ENCODE measurements at regions not wholly inside any gene's neighbourhood (a gene's known extent, or its start where the extent isn't known, plus 50 kb on each side); places are given as distances from the start of the nearest gene placed in this dataset.
"Not testable (repeated sequence)": the region's sequence is repeated elsewhere in the genome, so short reads cannot be mapped to it uniquely, and the experiment has no call there.

DNA sequence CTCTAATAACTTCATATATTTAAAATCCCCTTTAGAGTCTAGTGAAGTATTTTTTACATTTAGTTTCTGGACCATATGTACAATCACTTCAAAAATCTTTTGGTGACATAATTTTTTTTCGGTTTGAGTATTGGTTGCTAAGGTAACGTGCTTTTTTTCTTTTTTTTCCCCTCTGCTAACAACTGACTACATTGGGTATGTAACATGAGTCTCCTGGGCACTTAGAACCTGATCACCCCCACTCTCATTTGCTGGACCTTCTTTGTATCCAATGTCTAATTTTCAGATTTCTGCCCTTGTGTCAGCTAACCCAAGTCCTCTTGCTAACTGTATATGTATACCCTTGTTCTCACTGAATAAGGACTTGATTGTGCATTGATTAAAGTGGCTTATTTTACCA is 592.9 kb upstream of the FLRT2 start:
- no peak for ATAC-seq
- no peaks in the 10 kb centered on the region for H3K36me3 ChIP-seq
- no peak overlapping the region for H3K27ac ChIP-seq
- H3K4me1 ChIP-seq: no peaks in the 10 kb centered on the region
- TF ChIP-seq, protein P1, sequence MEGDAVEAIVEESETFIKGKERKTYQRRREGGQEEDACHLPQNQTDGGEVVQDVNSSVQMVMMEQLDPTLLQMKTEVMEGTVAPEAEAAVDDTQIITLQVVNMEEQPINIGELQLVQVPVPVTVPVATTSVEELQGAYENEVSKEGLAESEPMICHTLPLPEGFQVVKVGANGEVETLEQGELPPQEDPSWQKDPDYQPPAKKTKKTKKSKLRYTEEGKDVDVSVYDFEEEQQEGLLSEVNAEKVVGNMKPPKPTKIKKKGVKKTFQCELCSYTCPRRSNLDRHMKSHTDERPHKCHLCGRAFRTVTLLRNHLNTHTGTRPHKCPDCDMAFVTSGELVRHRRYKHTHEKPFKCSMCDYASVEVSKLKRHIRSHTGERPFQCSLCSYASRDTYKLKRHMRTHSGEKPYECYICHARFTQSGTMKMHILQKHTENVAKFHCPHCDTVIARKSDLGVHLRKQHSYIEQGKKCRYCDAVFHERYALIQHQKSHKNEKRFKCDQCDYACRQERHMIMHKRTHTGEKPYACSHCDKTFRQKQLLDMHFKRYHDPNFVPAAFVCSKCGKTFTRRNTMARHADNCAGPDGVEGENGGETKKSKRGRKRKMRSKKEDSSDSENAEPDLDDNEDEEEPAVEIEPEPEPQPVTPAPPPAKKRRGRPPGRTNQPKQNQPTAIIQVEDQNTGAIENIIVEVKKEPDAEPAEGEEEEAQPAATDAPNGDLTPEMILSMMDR (IDR thresholded peaks at IDR 0.05): no peak
- no peak for DNase-seq
- no peaks in the 10 kb centered on the region for H3K27me3 ChIP-seq
- H3K4me3 ChIP-seq: no peak overlapping the region
- intact Hi-C loops (cut with DNase I): no loop called here
- no peaks in the 10 kb centered on the region for H3K9me3 ChIP-seq

DNA sequence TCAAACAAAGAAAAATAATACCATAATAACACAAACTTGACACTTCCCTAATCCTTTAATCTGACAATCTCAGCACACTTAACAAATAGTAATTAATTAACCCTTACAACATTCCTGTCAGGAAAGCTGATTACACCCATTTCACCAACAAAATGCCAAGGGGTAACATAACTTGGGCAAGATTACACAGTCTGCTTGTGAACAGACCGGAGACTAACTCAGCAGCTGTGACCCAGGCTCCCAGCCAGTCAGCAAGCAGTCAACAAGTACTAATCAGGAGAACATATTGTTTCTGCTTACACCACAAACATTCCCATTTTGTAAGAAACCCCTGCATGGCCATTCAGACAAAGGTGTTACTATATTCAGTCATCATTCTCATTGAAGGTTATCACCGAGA is 592.5 kb upstream of the FLRT2 start:
- Histone ChIP-seq H3K9me3 (no peaks in the 10 kb centered on the region), H3K36me3 (no peaks in the 10 kb centered on the region), H3K4me1 (no peaks in the 10 kb centered on the region), H3K4me3 (no peak overlapping the region), H3K27me3 (no peaks in the 10 kb centered on the region), H3K27ac (no peak overlapping the region)
- ATAC-seq (no peak), DNase-seq (no peak)
- TF ChIP-seq, protein P1 (IDR thresholded peaks at IDR 0.05): no peak
- intact Hi-C loops (cut with DNase I): no loop called here

DNA sequence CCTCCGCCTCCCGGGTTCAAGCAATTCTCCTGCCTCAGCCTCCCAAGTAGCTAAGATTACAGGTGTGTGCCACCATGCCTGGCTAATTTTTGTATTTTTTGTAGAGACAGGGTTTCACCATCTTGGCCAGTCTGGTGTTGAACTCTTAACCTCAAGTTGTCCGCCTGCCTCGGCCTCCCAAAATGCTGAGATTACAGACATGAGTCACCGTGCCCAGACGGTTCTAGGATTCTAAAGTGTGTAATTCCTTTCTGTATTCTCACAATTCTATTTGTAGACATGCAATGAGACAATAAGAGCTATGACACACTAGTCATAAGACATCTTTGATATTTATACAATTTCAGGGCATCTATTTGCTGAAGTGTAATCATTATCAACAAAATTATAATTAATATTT is 585.0 kb upstream of the FLRT2 start:
- DNase-seq; intact Hi-C loops (cut with DNase I): not testable (repeated sequence)

DNA sequence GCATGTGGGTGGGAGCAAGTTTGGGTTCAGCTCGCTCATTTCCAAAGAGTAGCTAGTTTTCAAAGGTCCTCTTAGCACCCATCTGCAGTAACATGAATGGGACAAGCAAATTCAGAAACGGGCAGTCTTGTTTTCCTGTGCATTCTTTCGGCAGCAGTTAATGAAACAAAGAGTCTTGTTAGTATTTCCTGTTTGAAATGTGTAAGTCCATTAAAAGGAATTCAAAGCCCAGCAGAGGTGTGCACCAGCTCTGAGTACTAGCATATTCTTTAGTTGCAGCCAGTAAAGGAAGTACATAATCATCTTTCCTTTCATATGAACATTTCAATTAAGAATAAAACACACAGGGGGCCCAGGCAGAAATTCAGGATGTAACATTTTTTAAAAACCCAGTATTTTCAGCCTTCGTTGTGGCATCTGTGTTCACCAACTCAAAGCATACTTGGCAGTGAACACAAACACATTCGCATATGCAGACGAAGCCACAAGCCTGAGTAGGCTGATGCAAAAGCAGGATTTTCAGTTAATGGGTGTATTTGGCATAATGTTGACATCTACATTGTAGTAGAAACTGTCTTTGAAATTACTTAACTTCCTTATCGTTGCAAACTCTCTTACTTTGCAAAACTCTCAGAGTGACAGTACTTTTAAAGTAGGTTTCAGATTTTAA is 570.0 kb upstream of the FLRT2 start:
- H3K9me3 ChIP-seq: no peaks in the 10 kb centered on the region
- H3K27me3 ChIP-seq: no peaks in the 10 kb centered on the region
- TF ChIP-seq, protein P1 (IDR thresholded peaks at IDR 0.05): no peak
- ATAC-seq (no peak), DNase-seq (no peak)
- H3K36me3 ChIP-seq: no peaks in the 10 kb centered on the region
- H3K4me3 ChIP-seq: no peak overlapping the region
- H3K27ac ChIP-seq: no peak overlapping the region
- no peaks in the 10 kb centered on the region for H3K4me1 ChIP-seq
- intact Hi-C loops (cut with DNase I): no loop called here

More for the DNA sequence above, 585.0 kb upstream of the FLRT2 start:
- H3K27ac ChIP-seq, H3K27me3 ChIP-seq, H3K36me3 ChIP-seq, H3K4me1 ChIP-seq, ATAC-seq, H3K9me3 ChIP-seq, H3K4me3 ChIP-seq: not testable (repeated sequence)

DNA sequence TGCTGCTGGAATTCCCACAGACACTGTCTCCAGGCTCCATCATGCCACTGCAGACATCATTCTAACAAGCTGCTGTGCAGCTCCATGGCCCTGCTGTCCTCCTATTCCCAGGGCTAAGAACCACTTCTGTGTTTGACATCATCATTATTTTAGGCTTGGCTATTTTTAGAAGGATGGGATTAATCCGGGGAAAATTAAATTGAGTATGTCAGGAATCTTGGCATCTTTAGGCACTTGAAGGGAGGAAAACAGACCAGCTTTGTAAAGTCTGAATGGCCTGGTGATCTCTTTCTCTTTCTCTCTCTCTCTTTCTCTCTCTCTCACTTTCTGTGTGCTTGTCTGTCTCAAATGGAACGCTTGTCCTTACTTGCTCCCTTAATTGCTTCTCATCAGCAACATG is 568.3 kb upstream of the FLRT2 start:
- intact Hi-C loops (cut with DNase I): no loop called here
- Histone ChIP-seq H3K27me3 (no peaks in the 10 kb centered on the region), H3K4me3 (no peak overlapping the region), H3K36me3 (no peaks in the 10 kb centered on the region), H3K27ac (no peak overlapping the region), H3K4me1 (no peaks in the 10 kb centered on the region), H3K9me3 (no peaks in the 10 kb centered on the region)
- DNase-seq: no peak
- TF ChIP-seq, protein P1 (IDR thresholded peaks at IDR 0.05): no peak
- no peak for ATAC-seq

DNA sequence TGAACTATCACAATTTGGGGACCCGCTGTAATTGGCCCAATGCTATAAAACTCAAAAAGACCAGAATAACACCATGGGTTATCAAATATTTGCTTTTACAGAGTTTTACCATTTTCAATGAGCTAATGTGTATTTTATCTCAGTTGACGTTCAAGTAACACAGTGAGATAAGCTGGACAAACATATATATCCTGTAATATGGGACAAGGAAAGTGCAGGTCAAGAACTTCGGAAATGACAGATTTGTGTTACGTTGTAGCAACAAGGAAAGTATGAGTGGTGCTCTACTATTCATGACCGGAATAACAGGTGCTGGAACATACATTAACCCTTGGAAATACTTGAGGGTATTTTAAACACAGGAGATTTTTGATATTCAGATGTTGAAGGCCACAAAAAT is 566.4 kb upstream of the FLRT2 start:
- H3K9me3 ChIP-seq: no peaks in the 10 kb centered on the region
- ATAC-seq (no peak), DNase-seq (no peak)
- H3K4me3 ChIP-seq: no peak overlapping the region
- no peak overlapping the region for H3K27ac ChIP-seq
- intact Hi-C loops (cut with DNase I): no loop called here
- H3K36me3 ChIP-seq: no peaks in the 10 kb centered on the region
- TF ChIP-seq, protein P1 (IDR thresholded peaks at IDR 0.05): no peak
- no peaks in the 10 kb centered on the region for H3K4me1 ChIP-seq
- no peaks in the 10 kb centered on the region for H3K27me3 ChIP-seq
